C4-2B (cell line): ENCODE measurements at regions not wholly inside any gene's neighbourhood (a gene's known extent, or its start where the extent isn't known, plus 50 kb on each side); places are given as distances from the start of the nearest gene placed in this dataset.

ENCODE experiments used
- H3K27ac ChIP-seq: fragments of 450-650 bp; 2 replicates; pipeline ENCODE4 v1.5.1; 2017
- ZFX ChIP-seq: fragments of 450-650 bp; IDR thresholded peaks from 2 replicates; pipeline ENCODE4 v1.6.1; 2017
- TF ChIP-seq, protein P1 (sequence below): fragments of 450-650 bp; conservative IDR thresholded peaks from 2 replicates; pipeline ENCODE4 v1.5.1; 2017; ENCODE audit warnings: mild to moderate bottlenecking

DNA sequence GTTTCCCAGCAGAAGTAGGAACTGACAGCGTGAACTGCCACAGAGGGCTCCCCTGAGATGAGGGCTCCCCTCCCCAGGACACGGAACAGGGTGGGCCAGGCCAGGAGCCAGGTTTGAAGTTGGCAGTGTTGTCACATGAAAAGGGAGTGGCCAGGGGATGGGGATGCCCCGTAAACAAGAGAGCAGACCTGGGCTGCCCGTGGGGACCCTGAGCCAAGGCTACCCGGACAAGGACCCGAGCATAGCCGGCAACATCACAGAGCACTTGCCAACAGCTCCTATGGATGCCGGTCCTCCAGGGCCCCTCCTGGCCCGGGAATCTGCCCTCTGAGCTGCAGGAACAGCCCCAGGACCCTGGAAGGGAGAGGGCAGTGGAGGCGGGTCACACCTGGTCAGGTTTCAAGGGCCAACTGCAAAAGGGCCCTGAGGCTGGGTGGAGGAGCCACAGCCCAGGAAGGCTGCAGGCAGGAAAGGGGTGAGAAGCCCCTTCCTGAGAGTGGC lies 102.1 kb downstream of the CPZ start:
- H3K27ac ChIP-seq = no peak overlapping the region
- no peak for TF ChIP-seq ZFX
- TF ChIP-seq, protein P1, sequence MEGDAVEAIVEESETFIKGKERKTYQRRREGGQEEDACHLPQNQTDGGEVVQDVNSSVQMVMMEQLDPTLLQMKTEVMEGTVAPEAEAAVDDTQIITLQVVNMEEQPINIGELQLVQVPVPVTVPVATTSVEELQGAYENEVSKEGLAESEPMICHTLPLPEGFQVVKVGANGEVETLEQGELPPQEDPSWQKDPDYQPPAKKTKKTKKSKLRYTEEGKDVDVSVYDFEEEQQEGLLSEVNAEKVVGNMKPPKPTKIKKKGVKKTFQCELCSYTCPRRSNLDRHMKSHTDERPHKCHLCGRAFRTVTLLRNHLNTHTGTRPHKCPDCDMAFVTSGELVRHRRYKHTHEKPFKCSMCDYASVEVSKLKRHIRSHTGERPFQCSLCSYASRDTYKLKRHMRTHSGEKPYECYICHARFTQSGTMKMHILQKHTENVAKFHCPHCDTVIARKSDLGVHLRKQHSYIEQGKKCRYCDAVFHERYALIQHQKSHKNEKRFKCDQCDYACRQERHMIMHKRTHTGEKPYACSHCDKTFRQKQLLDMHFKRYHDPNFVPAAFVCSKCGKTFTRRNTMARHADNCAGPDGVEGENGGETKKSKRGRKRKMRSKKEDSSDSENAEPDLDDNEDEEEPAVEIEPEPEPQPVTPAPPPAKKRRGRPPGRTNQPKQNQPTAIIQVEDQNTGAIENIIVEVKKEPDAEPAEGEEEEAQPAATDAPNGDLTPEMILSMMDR = no peak

DNA sequence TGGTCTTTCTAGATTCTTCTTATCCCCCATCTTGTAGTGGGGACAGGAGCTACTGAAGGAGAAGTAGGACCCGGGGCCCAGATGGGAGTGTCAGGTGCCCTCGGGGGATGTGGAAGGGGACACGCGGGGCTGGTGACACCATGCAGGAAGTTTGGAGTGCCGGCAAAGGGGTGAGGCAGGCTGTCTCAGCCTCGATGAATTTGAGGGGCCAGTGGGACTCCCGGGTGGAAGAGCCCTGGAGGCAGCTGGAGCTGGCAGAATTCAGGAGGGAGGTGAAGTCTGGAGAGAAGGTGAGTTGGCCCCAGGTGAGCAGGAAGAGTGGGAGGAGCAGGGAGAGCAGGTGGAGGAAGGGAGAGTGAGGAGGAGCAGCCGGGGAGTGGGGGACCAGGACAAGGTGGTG lies 101.7 kb downstream of the CPZ start:
- no peak overlapping the region for H3K27ac ChIP-seq
- no peak for TF ChIP-seq ZFX
- TF ChIP-seq, protein P1 = no peak

DNA sequence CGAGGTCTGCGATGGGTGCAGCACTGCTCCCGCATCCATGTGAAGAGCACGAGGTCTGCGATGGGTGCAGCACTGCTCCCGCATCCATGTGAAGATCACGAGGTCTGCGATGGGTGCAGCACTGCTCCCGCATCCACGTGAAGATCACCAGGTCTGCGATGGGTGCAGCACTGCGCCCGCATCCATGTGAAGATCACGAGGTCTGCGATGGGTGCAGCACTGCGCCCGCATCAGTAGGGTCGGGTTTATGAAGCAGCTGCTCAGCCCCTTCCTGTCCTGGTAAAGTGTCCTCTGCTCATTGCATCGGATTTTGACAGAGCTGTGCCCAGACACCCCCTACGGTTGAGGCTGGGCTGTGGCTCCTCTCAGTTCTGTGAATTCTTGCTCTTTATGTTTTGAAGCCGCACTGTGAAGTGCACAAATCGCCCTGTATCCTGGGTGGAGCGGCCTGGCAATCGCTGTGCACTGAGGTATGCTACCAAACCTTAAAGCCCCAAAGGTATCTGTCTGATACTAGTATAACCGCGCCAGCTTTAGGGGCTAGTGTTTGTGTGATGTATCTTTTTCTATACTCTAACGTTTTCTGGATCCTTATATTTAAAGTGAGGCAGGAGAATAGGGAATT lies 98.7 kb downstream of the CPZ start:
- no peak overlapping the region for H3K27ac ChIP-seq
- no peak for TF ChIP-seq ZFX
- TF ChIP-seq, protein P1 = no peak

DNA sequence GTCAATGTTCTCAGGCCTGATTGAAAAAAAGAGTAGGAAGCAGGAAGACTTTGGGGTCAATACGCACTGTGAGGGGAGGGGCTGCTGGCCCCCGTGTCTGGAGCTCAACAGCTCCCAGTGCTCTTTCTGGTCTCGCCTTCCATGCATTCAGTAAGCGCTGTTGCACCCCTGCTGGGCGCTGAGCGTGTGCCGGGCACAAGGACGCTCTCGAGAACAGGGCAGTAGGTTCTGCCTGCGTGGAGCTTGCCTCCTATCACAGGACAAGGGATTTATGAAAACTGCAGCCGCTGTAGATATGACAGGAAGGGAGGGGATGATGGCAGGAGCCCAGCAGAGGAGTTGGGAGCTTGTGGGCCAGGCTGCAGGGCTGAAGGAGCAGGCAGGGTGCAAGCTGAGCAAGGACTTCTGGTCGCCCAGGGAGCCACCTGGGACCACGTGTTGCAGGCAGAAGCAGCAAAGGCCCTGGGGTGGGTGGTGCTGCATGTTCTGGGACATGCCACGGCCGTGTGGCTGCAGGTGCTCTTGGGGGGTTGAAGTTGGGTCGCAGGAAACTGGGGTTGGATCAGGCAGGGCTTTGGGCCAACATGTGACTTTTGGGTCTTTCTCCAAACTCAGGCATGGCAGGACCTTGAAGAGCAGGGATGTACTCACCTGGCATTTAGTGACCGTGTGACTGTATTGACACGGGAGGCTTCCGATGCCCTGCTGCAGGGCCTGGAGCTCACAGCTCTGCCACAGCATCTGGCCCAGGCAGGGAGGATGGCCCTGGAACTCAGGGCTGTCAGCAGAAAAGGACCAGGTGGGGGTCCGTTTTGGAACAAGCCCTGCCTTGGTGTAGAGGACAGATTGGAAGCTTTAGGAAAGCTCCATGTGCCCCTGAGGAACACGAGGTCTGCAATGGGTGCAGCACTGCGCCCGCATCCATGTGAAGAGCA lies 97.9 kb downstream of the CPZ start:
- TF ChIP-seq, protein P1 = no peak
- no peak for TF ChIP-seq ZFX
- H3K27ac ChIP-seq = no peak overlapping the region

DNA sequence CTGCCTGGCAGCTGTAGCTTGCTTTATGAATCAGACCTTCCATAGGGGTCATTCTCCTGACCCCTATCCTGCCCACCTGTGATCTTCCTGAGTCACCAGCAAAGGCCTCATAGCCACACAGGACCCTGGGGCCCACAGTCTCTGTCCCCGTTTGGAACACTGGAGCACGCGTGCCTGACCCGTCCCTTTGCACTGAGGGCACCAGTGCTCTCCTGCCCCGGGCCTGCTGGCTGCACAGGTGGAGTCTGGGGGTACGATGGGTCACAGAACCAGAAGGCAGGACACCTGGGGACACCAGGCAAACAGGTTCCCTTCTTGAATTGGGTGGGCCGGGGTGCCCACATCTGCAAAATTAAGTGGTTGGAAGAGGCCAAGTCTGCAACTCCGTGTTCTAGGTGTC lies 97.2 kb downstream of the CPZ start:
- H3K27ac ChIP-seq = no peak overlapping the region
- TF ChIP-seq, protein P1 = no peak
- no peak for TF ChIP-seq ZFX

DNA sequence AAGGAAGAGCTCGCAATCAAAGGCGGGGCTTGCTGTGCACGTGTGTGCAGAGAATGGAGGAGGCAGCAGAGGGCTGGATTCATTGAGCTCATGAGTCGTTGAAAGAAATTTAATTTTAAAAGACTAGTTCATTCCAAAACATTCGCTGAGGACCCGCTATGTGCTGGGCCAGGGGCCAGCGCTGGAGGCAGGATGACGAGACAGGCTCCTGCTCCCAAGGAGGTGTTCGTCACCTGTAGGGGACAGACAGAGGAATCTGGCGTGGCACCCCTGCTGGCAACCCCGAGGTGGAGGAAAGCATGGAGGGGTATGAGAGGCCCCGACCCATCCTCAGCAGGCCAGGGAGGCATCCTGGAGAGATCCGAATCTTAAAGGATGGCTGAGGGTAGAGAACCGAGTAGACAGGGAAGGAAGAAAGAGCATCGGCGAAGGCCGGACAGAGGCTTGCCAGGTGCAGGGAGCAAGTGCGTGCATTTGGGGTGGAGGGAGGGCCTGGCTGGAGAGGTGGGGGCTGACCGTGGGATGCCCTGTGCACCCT lies 96.4 kb downstream of the CPZ start:
- TF ChIP-seq, protein P1 = no peak
- no peak for TF ChIP-seq ZFX

More for the DNA sequence above, 96.4 kb downstream of the CPZ start:
- H3K27ac ChIP-seq = no peak overlapping the region
